HG03095 (cell line): ENCODE measurements at regions not wholly inside any gene's neighbourhood (a gene's known extent, or its start where the extent isn't known, plus 50 kb on each side); places are given as distances from the start of the nearest gene placed in this dataset.

ENCODE experiments used
- ATAC-seq: cut with Tn5 transposase; IDR thresholded peaks from one replicate; pipeline ENCODE4 v1.9.1; 2021; ENCODE audit warnings: moderate library complexity; ENCODE audit not compliant: unreplicated experiment

- ATAC-seq: no peak
These were observed 524.4 kb downstream of the SLC16A7 start for GRCh38 chr12:60120199-60120598.

GRCh38 chr12:60123557-60123956, 527.7 kb downstream of the SLC16A7 start:
- ATAC-seq: no peak

DNA sequence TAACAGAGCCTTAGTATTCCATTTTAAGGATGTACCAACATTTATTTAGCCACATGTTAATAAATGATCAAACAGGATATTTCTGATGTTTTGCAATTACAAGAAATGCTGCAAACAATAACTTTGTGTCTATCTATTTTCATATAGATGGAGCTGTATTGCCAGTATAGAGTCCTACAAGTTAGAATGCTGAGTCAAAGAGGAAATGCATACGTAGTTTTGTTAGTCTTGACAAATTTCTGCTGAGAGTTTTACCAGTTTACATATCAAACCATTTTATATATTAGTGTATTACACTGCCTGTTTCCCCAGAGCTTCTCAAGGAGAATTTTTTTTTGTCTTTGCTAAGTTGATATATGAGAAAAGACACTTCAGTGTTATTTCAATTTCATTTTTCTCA, 541.7 kb downstream of the SLC16A7 start:
- no peak for ATAC-seq

- ATAC-seq: no peak
These were observed 542.7 kb downstream of the SLC16A7 start for GRCh38 chr12:60138526-60138925.

- ATAC-seq: no peak
These were observed 548.6 kb downstream of the SLC16A7 start for GRCh38 chr12:60144395-60144794.

GRCh38 chr12:60148109-60148508, 552.3 kb downstream of the SLC16A7 start:
- no peak for ATAC-seq

- ATAC-seq: no peak
These were observed 553.0 kb downstream of the SLC16A7 start for GRCh38 chr12:60148831-60149230.

- no peak for ATAC-seq
These were observed 556.9 kb downstream of the SLC16A7 start for GRCh38 chr12:60152756-60153155.

- ATAC-seq: no peak
These were observed 563.9 kb downstream of the SLC16A7 start for GRCh38 chr12:60159761-60160160.

- ATAC-seq: no peak
These were observed 567.3 kb downstream of the SLC16A7 start for GRCh38 chr12:60162988-60163720.

- no peak for ATAC-seq
These were observed 570.0 kb downstream of the SLC16A7 start for GRCh38 chr12:60165781-60166180.

GRCh38 chr12:60168441-60168840, 572.6 kb downstream of the SLC16A7 start:
- ATAC-seq: no peak

DNA sequence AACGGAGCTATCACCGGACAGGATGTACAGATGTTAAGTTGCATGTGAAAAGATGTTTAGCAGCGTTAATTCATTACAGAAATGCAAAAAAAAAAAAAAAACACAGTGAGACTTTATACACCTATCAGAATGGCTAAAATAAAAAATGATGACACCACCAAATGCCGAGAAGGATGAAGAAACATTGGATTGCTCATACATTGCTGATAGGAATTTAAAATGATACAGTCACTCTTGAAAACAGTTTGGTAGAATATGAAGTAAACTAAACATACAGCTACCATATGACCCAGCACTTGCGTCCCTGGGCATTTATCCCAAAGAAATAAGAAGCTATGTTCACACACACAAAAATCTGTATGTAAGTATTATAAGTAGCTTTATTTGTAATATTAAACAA, 574.1 kb downstream of the SLC16A7 start:
- ATAC-seq: no peak

DNA sequence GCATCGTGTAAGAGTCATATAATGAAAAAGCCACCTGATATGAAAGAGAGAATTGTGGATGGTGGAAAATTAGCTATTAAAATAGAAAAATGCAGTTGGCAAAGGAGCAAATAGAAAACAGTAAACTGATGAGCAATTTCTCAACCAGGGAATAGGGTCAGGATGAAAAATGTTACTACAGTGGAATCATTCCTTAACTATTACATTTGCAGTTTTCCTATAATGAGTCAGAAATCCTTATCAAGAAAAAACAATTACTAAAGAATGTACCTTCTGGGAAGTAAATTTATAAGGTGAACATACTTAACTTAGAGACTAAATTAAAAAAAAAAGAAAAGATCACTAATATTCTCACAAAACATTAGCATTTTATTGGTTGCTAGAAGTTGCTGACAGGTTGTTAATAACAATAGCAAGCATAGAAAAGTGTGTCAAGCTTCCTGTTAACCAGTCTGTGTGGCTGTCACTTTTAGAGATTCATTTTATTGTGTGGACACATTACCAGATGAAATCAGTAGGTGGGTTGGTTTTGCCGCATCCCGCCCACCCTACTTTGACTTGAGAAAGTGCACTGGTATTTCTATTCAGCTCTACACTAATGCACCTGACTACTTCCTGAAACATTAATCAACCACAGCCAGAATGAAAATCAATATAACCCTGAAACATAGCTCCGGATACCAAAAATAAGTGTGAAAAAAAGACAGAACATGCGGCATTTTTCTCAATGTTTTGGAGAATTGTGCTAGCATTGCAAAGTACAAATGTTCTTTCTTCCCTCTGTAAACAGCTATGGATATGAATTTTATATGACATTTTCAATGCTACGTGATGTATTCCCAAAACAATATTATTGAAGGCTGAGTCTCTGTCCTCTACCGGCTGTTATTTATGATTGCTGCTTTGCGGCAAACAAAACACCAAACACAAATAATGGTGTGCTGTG, 576.7 kb downstream of the SLC16A7 start:
- no peak for ATAC-seq

- ATAC-seq: no peak
These were observed 577.7 kb downstream of the SLC16A7 start for GRCh38 chr12:60173224-60174170.

DNA sequence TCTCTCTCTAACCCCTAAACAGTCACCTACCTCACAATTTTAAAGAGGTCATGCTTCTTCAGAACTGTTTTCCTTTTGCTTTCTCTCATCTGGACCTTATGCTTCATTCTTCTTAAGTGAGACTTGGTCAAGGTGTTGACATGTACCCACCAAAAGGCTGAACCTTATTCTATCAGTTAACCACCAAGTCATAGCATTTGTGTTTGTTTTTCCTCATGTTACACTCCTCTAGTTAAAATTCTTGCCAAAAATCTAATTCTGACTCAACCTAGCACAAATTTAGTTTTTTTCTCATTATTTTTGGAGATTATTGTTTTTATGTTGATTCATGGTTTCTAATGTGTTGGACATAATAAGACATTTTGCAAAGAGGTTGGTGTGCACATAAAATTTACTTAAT, 578.6 kb downstream of the SLC16A7 start:
- no peak for ATAC-seq

- ATAC-seq: no peak
These were observed 579.1 kb downstream of the SLC16A7 start for GRCh38 chr12:60174941-60175340.

- no peak for ATAC-seq
These were observed 581.1 kb downstream of the SLC16A7 start for GRCh38 chr12:60176891-60177290.

DNA sequence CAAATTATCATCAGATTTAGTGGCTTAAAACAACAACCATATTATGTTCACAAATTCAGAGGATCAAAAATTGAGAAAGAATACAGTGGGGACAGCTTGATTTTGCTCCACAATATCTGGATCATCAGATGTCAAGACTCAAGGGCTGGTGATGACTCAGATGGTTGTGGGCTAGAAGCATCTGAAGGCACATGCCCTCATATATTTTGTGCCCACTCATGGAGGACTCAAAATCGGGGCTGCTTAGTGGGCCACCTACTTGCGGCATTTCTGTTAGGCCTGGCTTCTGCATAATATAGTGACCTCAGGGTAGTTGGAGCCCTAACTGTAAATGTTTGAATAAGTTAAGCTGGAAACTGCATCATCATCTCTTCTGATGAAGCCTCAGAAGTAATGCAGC, 584.5 kb downstream of the SLC16A7 start:
- ATAC-seq: no peak

DNA sequence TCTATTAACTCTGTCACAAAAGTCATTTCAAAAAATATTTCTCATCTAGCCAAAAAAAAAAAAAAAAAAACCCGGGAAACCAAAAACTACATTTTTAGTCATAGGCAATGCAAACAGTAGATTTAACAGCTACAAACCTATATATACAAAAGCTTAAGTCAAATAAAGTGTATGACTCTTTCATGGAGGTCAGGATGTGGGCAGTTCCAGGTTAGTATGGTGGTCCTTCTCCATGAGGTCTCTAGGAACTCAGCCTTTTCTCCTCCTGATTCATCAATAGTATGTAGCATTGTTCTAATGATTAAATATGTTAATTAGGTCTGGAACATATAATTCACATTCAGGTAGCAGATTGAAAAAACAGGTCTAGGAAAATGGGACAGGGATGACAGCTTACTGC, 586.5 kb downstream of the SLC16A7 start:
- no peak for ATAC-seq

GRCh38 chr12:60184096-60184495, 588.3 kb downstream of the SLC16A7 start:
- ATAC-seq: no peak
